GM12878 (cell line): ENCODE measurements at regions not wholly inside any gene's neighbourhood (a gene's known extent, or its start where the extent isn't known, plus 50 kb on each side); places are given as distances from the start of the nearest gene placed in this dataset.

Experiments
- ATAC-seq: fragments of 200-7000 bp; cut with Tn5 transposase; 3 replicates; pipeline ENCODE4 v1.9.1; 2020; ENCODE audit warnings: mild to moderate bottlenecking, moderate library complexity
- BruUV-seq: library from RNA; stranded (reverse); fragments of 400-500 nt; replicated peaks from 2 replicates; lab custom pipeline; 2021; lab: Mats Ljungman, UMichigan
- CTCF ChIA-PET: fragments of 300-600 bp; sonication (Branson Sonifier 250); formaldehyde crosslinking; extraction: SDS; loops from one replicate; lab custom pipeline; 2021; ENCODE audit warnings: inconsistent platforms; lab: Yijun Ruan, JAX
- POLR2A ChIA-PET: fragments of 350-600 bp; formaldehyde crosslinking; extraction: SDS; loops from one replicate; lab custom pipeline; 2021; ENCODE audit warnings: inconsistent platforms; lab: Charles Lee
- RAD21 ChIA-PET: fragments of 300-600 bp; sonication (Branson Sonifier 250); formaldehyde crosslinking; loops from one replicate; lab custom pipeline; 2023; ENCODE audit warnings: antibody characterized with exemption; ENCODE audit not compliant: unreplicated experiment; lab: Charles Lee
- SMC1A ChIA-PET: fragments of 300-600 bp; sonication (Branson Sonifier 250); formaldehyde crosslinking; loops from one replicate; lab custom pipeline; 2023; ENCODE audit not compliant: unreplicated experiment, uncharacterized antibody; lab: Charles Lee
- DNase-seq: peaks from one replicate; pipeline ENCODE4 v3.0.0-alpha.2; 2011; ENCODE audit warnings: low read depth, low spot score
- FAIRE-seq: peaks from 3 replicates; lab custom pipeline; 2011; peaks lifted over from hg19 to GRCh38; lab: Jason Lieb, UNC
- H2AFZ ChIP-seq: 2 replicates; pipeline ENCODE4 v1.6.0; 2011; ENCODE audit warnings: low read depth, low read length, control low read depth; ENCODE audit not compliant: control insufficient read depth
- H3K27ac ChIP-seq: 2 replicates; pipeline ENCODE4 v1.5.1; 2011; ENCODE audit warnings: control low read depth; ENCODE audit not compliant: control insufficient read depth, insufficient read depth
- H3K27me3 ChIP-seq, 2 experiments: replicated peaks in 1 of 2; 2 replicates each; pipeline versions ENCODE4 v1.6.0 to v1.6.1; 2011; ENCODE audit warnings: low read length in 1 of 2; ENCODE audit not compliant: control insufficient read depth in 2 of 2, insufficient read depth in 2 of 2
- H3K36me3 ChIP-seq, 2 experiments: 2 replicates each; pipeline ENCODE4 v1.5.1; 2011; ENCODE audit warnings: low read length in 1 of 2; ENCODE audit not compliant: control insufficient read depth in 2 of 2, insufficient read depth in 2 of 2
- H3K4me1 ChIP-seq: 2 replicates; pipeline ENCODE4 v1.6.1; 2011; ENCODE audit warnings: mild to moderate bottlenecking, low read length, moderate library complexity, mixed read lengths; ENCODE audit not compliant: control insufficient read depth, insufficient read depth
- H3K4me2 ChIP-seq: 2 replicates; pipeline ENCODE4 v1.6.0; 2011; ENCODE audit warnings: control low read depth; ENCODE audit not compliant: control insufficient read depth, insufficient read depth
- H3K4me3 ChIP-seq: fragments of 200-600 bp; sonication (generic); 2 replicates; pipeline ENCODE4 v1.5.1; 2016
- H3K79me2 ChIP-seq: 2 replicates; pipeline ENCODE4 v1.6.0; 2011; ENCODE audit warnings: low read length; ENCODE audit not compliant: control insufficient read depth, insufficient read depth
- H3K9ac ChIP-seq: 2 replicates; pipeline ENCODE4 v1.8.0; 2011; ENCODE audit warnings: low read length, control low read depth, mixed read lengths; ENCODE audit not compliant: control insufficient read depth, insufficient read depth
- H3K9me3 ChIP-seq: replicated peaks from 3 replicates; pipeline ENCODE4 v1.5.1; 2011; ENCODE audit warnings: mild to moderate bottlenecking, low read length; ENCODE audit not compliant: control insufficient read depth, insufficient read depth
- H4K20me1 ChIP-seq: 2 replicates; pipeline ENCODE4 v1.6.0; 2011; ENCODE audit not compliant: control insufficient read depth, insufficient read depth
- CBX3 ChIP-seq: fragments of 200-600 bp; sonication (generic); IDR thresholded peaks from 2 replicates; pipeline ENCODE4 v1.6.1; 2016; ENCODE audit warnings: low read depth, borderline replicate concordance
- CHD4 ChIP-seq: fragments of 200-600 bp; sonication (generic); IDR thresholded peaks from 2 replicates; pipeline ENCODE4 v1.6.1; 2016; ENCODE audit warnings: mild to moderate bottlenecking
- CTCF ChIP-seq, 3 experiments: IDR thresholded peaks in 2 of 3; conservative IDR thresholded peaks in 1 of 3; 2 replicates each; pipeline ENCODE4 v1.5.1; 2011; ENCODE audit warnings: low read depth in 3 of 3, low read length in 3 of 3, mild to moderate bottlenecking in 3 of 3, control low read depth in 2 of 3, moderate library complexity in 2 of 3, inconsistent platforms in 1 of 3, mixed read lengths in 1 of 3; ENCODE audit not compliant: control insufficient read depth in 2 of 3, insufficient read depth in 1 of 3; ENCODE audit errors: extremely low read depth in 1 of 3
- EGR1 ChIP-seq, 2 experiments: IDR thresholded peaks; 1 replicate in 1 of 2; 2 replicates in 1 of 2; pipeline ENCODE4 v1.6.1; 2011 to 2012; ENCODE audit warnings: low read depth in 2 of 2, low read length in 2 of 2, borderline replicate concordance in 1 of 2, mild to moderate bottlenecking in 1 of 2, moderate library complexity in 1 of 2
- ETV6 ChIP-seq, 2 experiments: fragments of 450-650 bp in 1 of 2; IDR thresholded peaks in 1 of 2; conservative IDR thresholded peaks in 1 of 2; 2 replicates each; pipeline ENCODE4 v1.6.1; 2014; ENCODE audit warnings: antibody characterized with exemption in 1 of 2, borderline replicate concordance in 1 of 2, low read depth in 1 of 2, mild to moderate bottlenecking in 1 of 2, moderate library complexity in 1 of 2
- FOS ChIP-seq: IDR thresholded peaks from 3 replicates; pipeline ENCODE4 v1.6.1; 2011; ENCODE audit warnings: borderline replicate concordance; ENCODE audit not compliant: insufficient read length; ENCODE audit errors: extremely low read depth
- HDAC6 ChIP-seq: fragments of 200-600 bp; sonication (generic); IDR thresholded peaks from one replicate; pipeline ENCODE4 v1.8.0; 2017; ENCODE audit warnings: antibody characterized with exemption; ENCODE audit not compliant: unreplicated experiment
- IKZF1 ChIP-seq: fragments of 450-650 bp; conservative IDR thresholded peaks from 2 replicates; pipeline ENCODE4 v1.6.1; 2017; ENCODE audit warnings: antibody characterized with exemption, mild to moderate bottlenecking
- MTA3 ChIP-seq: IDR thresholded peaks from 2 replicates; pipeline ENCODE4 v1.6.1; 2012; ENCODE audit warnings: low read length, inconsistent platforms, borderline replicate concordance
- MYC ChIP-seq: IDR thresholded peaks from 2 replicates; pipeline ENCODE4 v1.6.1; 2011; ENCODE audit warnings: mild to moderate bottlenecking, low read length, moderate library complexity, inconsistent platforms; ENCODE audit not compliant: insufficient read depth, insufficient replicate concordance, insufficient read length, severe bottlenecking
- NBN ChIP-seq: fragments of 450-650 bp; IDR thresholded peaks from 2 replicates; pipeline ENCODE4 v1.6.1; 2016
- NFYA ChIP-seq: IDR thresholded peaks from 2 replicates; pipeline ENCODE4 v1.6.1; 2011; ENCODE audit warnings: low read depth, mild to moderate bottlenecking, low read length, improper control_type of control experiment, borderline replicate concordance
- POLR2A ChIP-seq: IDR thresholded peaks from 2 replicates; pipeline ENCODE4 v1.6.1; 2011; ENCODE audit warnings: low read depth, mild to moderate bottlenecking, low read length
- RAD21 ChIP-seq: IDR thresholded peaks from 2 replicates; pipeline ENCODE4 v1.6.1; 2011; ENCODE audit warnings: mild to moderate bottlenecking, low read depth, low read length, moderate library complexity; ENCODE audit not compliant: insufficient read depth
- RUNX3 ChIP-seq: IDR thresholded peaks from 2 replicates; pipeline ENCODE4 v1.6.1; 2012; ENCODE audit warnings: low read length, inconsistent platforms
- SIN3A ChIP-seq: IDR thresholded peaks from 2 replicates; pipeline ENCODE4 v1.6.1; 2012; ENCODE audit warnings: low read depth, low read length, improper control_type of control experiment
- SKIL ChIP-seq: fragments of 450-650 bp; IDR thresholded peaks from 2 replicates; pipeline ENCODE4 v1.6.1; 2017; ENCODE audit warnings: mild to moderate bottlenecking, low read depth, inconsistent platforms; ENCODE audit not compliant: poor library complexity, severe bottlenecking
- TCF3 ChIP-seq: IDR thresholded peaks from 2 replicates; pipeline ENCODE4 v1.6.1; 2012; ENCODE audit warnings: low read depth, mild to moderate bottlenecking, low read length, borderline replicate concordance; ENCODE audit not compliant: insufficient read depth
- ZNF24 ChIP-seq: fragments of 450-650 bp; IDR thresholded peaks from 2 replicates; pipeline ENCODE4 v1.6.1; 2017; ENCODE audit warnings: antibody characterized with exemption, mild to moderate bottlenecking
- WGBS: methylation state at CpG from one replicate; pipeline ENCODE4 v1.1.6; 2016; ENCODE audit warnings: low lambda C conversion rate; ENCODE audit not compliant: insufficient replicate concordance, insufficient coverage; ENCODE audit errors: missing lambda C conversion rate; 5-methylcytosine and 5-hydroxymethylcytosine counted together
- in situ Hi-C: fragments of 300-500 bp; cut with MboI; formaldehyde crosslinking; loops from 9 replicates; pipeline ENCODE4 v1.14.3; 2018; ENCODE audit warnings: mixed read lengths
- intact Hi-C: fragments of 100-400 bp; cut with micrococcal nuclease; formaldehyde crosslinking; loops from one replicate; pipeline ENCODE4 v1.14.2; 2022; ENCODE audit not compliant: unreplicated experiment

GRCh38 chr15:53404930-53405493 lies 354.5 kb downstream of the WDR72 start (continued):
- no peak for TF ChIP-seq SKIL
- TF ChIP-seq CBX3, result no peak
- TF ChIP-seq FOS, result no peak
- no peak for TF ChIP-seq NBN
- TF ChIP-seq RAD21, result no peak
- TF ChIP-seq EGR1 (IDR thresholded peaks at IDR 0.05; ENCODE audit: borderline replicate concordance in 1 of 2, low read depth in 2 of 2, low read length in 2 of 2), result no peak

- Histone ChIP-seq H3K36me3 (no peaks in the 10 kb centered on the region), H4K20me1 (no peaks in the 10 kb centered on the region), H2AFZ (no peak overlapping the region), H3K9ac (no peak overlapping the region), H3K4me2 (no peak overlapping the region), H3K4me1 (no peaks in the 10 kb centered on the region), H3K79me2 (no peaks in the 10 kb centered on the region), H3K9me3 (no peaks in the 10 kb centered on the region), H3K4me3 (no peak overlapping the region), H3K27ac (no peak overlapping the region), H3K27me3 (no peaks in the 10 kb centered on the region)
- POLR2A ChIA-PET, result no interaction called here
- SMC1A ChIA-PET, result no interaction called here
- DNase-seq (no peak), FAIRE-seq (no peak), ATAC-seq (no peak)
- intact Hi-C loops (no loop called here), in situ Hi-C loops (no loop called here)
- RAD21 ChIA-PET, result no interaction called here
- BruUV-seq, result no TSS peak
- CTCF ChIA-PET, result no interaction called here
- 69% methylated on average over 2 of the region's 2 CpGs for WGBS
- TF ChIP-seq IKZF1 (no peak), CTCF (IDR thresholded peaks at IDR 0.05 in 2 of 3, conservative IDR thresholded peaks at IDR 0.05 in 1 of 3; ENCODE audit: control insufficient read depth in 2 of 3, extremely low read depth in 1 of 3, insufficient read depth in 1 of 3, low read depth in 3 of 3, low read length in 3 of 3) (no peak), ETV6 (conservative IDR thresholded peaks at IDR 0.05 in 1 of 2, IDR thresholded peaks at IDR 0.05 in 1 of 2; ENCODE audit: borderline replicate concordance in 1 of 2, low read depth in 1 of 2) (no peak), MTA3 (no peak), HDAC6 (no peak), MYC (no peak), EGR1 (IDR thresholded peaks at IDR 0.05; ENCODE audit: borderline replicate concordance in 1 of 2, low read depth in 2 of 2, low read length in 2 of 2) (no peak), ZNF24 (no peak), CHD4 (no peak), SIN3A (no peak), POLR2A (no peak), TCF3 (no peak), NFYA (no peak), RUNX3 (no peak)
Observed at GRCh38 chr15:53401503-53401902, 358.0 kb downstream of the WDR72 start.
